ENCODE measurements at regions not wholly inside any gene's neighbourhood (a gene's known extent, or its start where the extent isn't known, plus 50 kb on each side); places are given as distances from the start of the nearest gene placed in this dataset.

DNA sequence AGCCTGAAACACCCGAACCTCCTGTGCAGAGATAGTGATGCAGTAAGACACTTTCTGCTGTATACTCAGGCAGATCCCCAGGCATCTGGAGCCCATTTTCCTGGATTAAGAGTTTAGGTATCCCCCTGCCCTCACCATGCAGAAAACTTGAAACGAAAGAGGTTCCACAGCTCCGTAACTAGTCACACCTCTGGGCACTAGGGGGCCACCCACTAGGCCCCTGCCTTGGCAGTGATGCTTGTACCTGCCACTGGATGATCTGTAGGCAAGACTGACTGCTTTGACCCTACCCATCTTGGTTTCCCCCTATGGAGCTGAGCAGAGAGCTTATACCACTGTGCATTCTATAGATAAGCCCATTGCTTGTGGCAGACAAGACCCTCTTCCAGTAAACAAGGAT lies 940.6 kb downstream of the PCDH19 start:
- H3K4me3 ChIP-seq (ENCODE audit: control insufficient read depth, low read depth, low read length), result no peak overlapping the region
- TF ChIP-seq, protein P1, sequence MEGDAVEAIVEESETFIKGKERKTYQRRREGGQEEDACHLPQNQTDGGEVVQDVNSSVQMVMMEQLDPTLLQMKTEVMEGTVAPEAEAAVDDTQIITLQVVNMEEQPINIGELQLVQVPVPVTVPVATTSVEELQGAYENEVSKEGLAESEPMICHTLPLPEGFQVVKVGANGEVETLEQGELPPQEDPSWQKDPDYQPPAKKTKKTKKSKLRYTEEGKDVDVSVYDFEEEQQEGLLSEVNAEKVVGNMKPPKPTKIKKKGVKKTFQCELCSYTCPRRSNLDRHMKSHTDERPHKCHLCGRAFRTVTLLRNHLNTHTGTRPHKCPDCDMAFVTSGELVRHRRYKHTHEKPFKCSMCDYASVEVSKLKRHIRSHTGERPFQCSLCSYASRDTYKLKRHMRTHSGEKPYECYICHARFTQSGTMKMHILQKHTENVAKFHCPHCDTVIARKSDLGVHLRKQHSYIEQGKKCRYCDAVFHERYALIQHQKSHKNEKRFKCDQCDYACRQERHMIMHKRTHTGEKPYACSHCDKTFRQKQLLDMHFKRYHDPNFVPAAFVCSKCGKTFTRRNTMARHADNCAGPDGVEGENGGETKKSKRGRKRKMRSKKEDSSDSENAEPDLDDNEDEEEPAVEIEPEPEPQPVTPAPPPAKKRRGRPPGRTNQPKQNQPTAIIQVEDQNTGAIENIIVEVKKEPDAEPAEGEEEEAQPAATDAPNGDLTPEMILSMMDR (conservative IDR thresholded peaks at IDR 0.05; ENCODE audit: control insufficient read depth, insufficient read depth, low read depth, low read length), result no peak
- DNase-seq (ENCODE audit: low read depth), result no peak

GRCh38 chrX:99468993-99469392 lies 941.1 kb downstream of the PCDH19 start:
- TF ChIP-seq, protein P1 (conservative IDR thresholded peaks at IDR 0.05; ENCODE audit: control insufficient read depth, insufficient read depth, low read depth, low read length), result no peak
- no peak overlapping the region for H3K4me3 ChIP-seq (ENCODE audit: control insufficient read depth, low read depth, low read length)
- DNase-seq (ENCODE audit: low read depth), result no peak

- no peak for DNase-seq (ENCODE audit: low read depth)
- H3K4me3 ChIP-seq (ENCODE audit: control insufficient read depth, low read depth, low read length), result no peak overlapping the region
- TF ChIP-seq, protein P1 (conservative IDR thresholded peaks at IDR 0.05; ENCODE audit: control insufficient read depth, insufficient read depth, low read depth, low read length), result no peak
These were observed 948.9 kb downstream of the PCDH19 start for GRCh38 chrX:99461223-99461622.

DNA sequence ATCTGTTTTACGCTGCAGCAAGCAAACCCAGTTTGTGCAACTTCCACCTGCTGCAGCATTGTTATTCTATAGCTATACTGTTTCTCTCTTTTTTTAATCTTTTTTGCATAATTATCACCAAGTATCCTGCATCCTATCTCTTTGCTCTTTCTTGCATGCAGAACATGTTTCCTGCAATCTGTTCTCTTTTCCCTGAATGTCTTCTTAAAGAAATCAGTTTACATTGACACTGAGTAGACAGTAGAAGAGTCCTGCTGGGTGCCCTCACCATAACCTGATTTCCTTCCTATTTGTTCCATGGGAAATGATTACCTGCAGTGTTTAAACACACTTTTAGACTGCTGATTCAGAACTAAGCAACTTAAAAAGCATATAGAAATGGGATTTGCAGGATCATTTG lies 964.7 kb downstream of the PCDH19 start:
- TF ChIP-seq, protein P1 (conservative IDR thresholded peaks at IDR 0.05; ENCODE audit: control insufficient read depth, insufficient read depth, low read depth, low read length), result no peak
- DNase-seq (ENCODE audit: low read depth), result no peak

DNA sequence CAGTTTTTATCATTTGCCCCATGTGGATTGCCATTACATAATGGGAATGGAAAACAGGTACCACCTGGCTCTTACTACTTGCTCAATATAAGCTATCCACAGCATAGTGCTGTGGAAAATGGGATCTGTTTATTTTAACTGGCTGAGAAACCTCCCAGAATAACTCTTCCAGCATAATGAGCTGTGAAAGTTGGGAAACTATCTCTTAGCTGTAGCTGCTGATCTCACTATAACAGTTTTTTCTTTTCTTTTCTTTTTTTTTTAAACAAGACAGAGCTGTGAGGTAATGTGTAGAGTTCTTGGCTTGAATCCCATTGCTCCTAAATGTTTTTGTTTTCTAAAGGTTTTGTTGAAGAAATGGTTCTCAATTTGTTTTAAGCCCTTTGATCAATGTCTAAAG lies 988.3 kb downstream of the PCDH19 start:
- TF ChIP-seq, protein P1 (conservative IDR thresholded peaks at IDR 0.05; ENCODE audit: control insufficient read depth, insufficient read depth, low read depth, low read length), result no peak
- H3K4me3 ChIP-seq (ENCODE audit: control insufficient read depth, low read depth, low read length), result no peak overlapping the region
- DNase-seq (ENCODE audit: low read depth), result no peak

More for the DNA sequence above, 964.7 kb downstream of the PCDH19 start:
- H3K4me3 ChIP-seq (ENCODE audit: control insufficient read depth, low read depth, low read length), result no peak overlapping the region

DNA sequence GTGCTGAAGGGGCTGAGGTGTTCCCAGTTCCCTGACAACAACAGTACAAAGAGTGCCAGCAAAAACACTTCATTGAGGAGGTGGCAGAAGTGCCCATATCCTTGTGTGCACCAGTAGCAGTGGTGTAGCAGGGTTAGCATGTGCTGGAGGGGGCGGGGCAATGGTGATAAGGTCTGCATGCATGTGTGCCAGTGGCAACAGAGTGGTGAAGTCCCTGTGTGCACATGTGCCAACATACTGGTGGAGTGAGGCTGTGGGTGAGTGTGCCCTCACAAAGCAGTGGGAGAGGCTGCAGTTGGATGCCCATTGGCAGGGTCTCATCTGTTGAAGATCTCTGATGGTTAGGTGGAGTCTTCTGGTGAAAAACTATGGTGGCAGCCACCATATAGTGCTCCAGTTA lies 994.6 kb downstream of the PCDH19 start:
- no peak for DNase-seq (ENCODE audit: low read depth)
- H3K4me3 ChIP-seq (ENCODE audit: control insufficient read depth, low read depth, low read length), result no peak overlapping the region
- TF ChIP-seq, protein P1 (conservative IDR thresholded peaks at IDR 0.05; ENCODE audit: control insufficient read depth, insufficient read depth, low read depth, low read length), result no peak

DNA sequence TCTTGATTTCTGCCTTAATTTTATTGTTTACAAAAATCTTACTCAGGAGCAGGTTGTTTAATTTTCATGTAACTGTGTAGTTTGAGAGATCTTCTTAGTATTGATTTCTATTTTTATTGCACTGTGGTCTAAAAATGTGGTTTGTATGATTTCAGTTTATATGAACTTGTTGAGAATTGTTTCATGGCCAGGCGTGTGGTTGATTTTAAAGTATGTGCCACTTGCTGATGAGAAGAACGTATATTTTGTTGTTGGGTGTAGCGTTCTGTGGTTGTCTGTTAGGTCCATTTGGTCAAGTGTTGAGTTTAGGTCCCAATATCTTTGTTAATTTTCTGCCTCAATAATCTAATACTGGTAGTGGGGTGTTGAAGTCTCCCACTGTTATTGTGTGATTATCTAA lies 996.8 kb downstream of the PCDH19 start:
- TF ChIP-seq, protein P1 (conservative IDR thresholded peaks at IDR 0.05; ENCODE audit: control insufficient read depth, insufficient read depth, low read depth, low read length), result no peak
- no peak overlapping the region for H3K4me3 ChIP-seq (ENCODE audit: control insufficient read depth, low read depth, low read length)
- DNase-seq (ENCODE audit: low read depth), result no peak

Data from fibroblast of mammary gland (primary cell).